WTC11 (cell line): ENCODE measurements at regions not wholly inside any gene's neighbourhood (a gene's known extent, or its start where the extent isn't known, plus 50 kb on each side); places are given as distances from the start of the nearest gene placed in this dataset.

ENCODE experiments used
- ATAC-seq: fragments of 200-7000 bp; cut with Tn5 transposase; 2 replicates; pipeline ENCODE4 v1.10.0; 2021; ENCODE audit warnings: mild to moderate bottlenecking, moderate library complexity
- CTCF ChIA-PET: fragments of 300-600 bp; sonication (Branson Sonifier 250); formaldehyde crosslinking; loops from one replicate; lab custom pipeline; 2021; ENCODE audit warnings: antibody characterized with exemption; lab: Charles Lee
- POLR2A ChIA-PET: fragments of 350-600 bp; sonication (Branson Sonifier 250); formaldehyde crosslinking; loops from one replicate; lab custom pipeline; 2021; ENCODE audit warnings: antibody characterized with exemption; lab: Charles Lee
- DNase-seq: peaks from one replicate; pipeline ENCODE4 v3.0.0; 2021; ENCODE audit warnings: low spot score
- H3K27ac Mint-ChIP-seq: 2 replicates; pipeline ENCODE4 v1.8.0; 2021; ENCODE audit warnings: mixed read lengths
- H3K27me3 Mint-ChIP-seq: 2 replicates; pipeline ENCODE4 v1.8.0; 2021; ENCODE audit warnings: low read depth, mild to moderate bottlenecking, moderate library complexity, mixed read lengths
- H3K36me3 Mint-ChIP-seq: 2 replicates; pipeline ENCODE4 v1.8.0; 2021; ENCODE audit warnings: mixed read lengths
- H3K4me1 Mint-ChIP-seq: 2 replicates; pipeline ENCODE4 v1.8.0; 2022; ENCODE audit warnings: mixed read lengths
- H3K4me3 Mint-ChIP-seq: 2 replicates; pipeline ENCODE4 v1.8.0; 2021; ENCODE audit warnings: mild to moderate bottlenecking, moderate library complexity, mixed read lengths
- H3K9me3 Mint-ChIP-seq: 2 replicates; pipeline ENCODE4 v1.8.0; 2021; ENCODE audit warnings: mixed read lengths
- AFF4 ChIP-seq: sonication (generic); formaldehyde crosslinking; IDR thresholded peaks from 2 replicates; pipeline ENCODE4 v1.8.1; 2023; ENCODE audit warnings: mild to moderate bottlenecking, missing genetic modification reagents, borderline replicate concordance
- ATF1 ChIP-seq: sonication (generic); formaldehyde crosslinking; IDR thresholded peaks from 2 replicates; pipeline ENCODE4 v1.8.1; 2023; ENCODE audit warnings: mild to moderate bottlenecking, moderate library complexity, missing genetic modification reagents
- ATF2 ChIP-seq: sonication (generic); formaldehyde crosslinking; IDR thresholded peaks from 2 replicates; pipeline ENCODE4 v1.8.1; 2022; ENCODE audit warnings: low read depth, missing genetic modification reagents, borderline replicate concordance
- CTCF ChIP-seq: fragments of 200-600 bp; IDR thresholded peaks from 2 replicates; pipeline ENCODE4 v1.8.0; 2022; ENCODE audit warnings: antibody characterized with exemption
- FOXK1 ChIP-seq: sonication (generic); formaldehyde crosslinking; IDR thresholded peaks from 2 replicates; pipeline ENCODE4 v1.8.0; 2022; ENCODE audit warnings: mild to moderate bottlenecking, moderate library complexity, missing genetic modification reagents
- JAZF1 ChIP-seq: fragments of 250-450 bp; sonication (Bioruptor Pico); IDR thresholded peaks from 2 replicates; pipeline ENCODE4 v1.9.0; 2021; ENCODE audit warnings: moderate library complexity, mild to moderate bottlenecking, inconsistent platforms
- KAT7 ChIP-seq: sonication (generic); formaldehyde crosslinking; IDR thresholded peaks from 2 replicates; pipeline ENCODE4 v1.8.1; 2023; ENCODE audit warnings: missing genetic modification reagents, mild to moderate bottlenecking, borderline replicate concordance
- OVOL2 ChIP-seq: fragments of 250-450 bp; sonication (Bioruptor Pico); IDR thresholded peaks from 2 replicates; pipeline ENCODE4 v1.9.0; 2021; ENCODE audit warnings: mild to moderate bottlenecking, borderline replicate concordance
- SP1 ChIP-seq: sonication (generic); formaldehyde crosslinking; conservative IDR thresholded peaks from 2 replicates; pipeline ENCODE4 v1.8.1; 2022; ENCODE audit warnings: missing genetic modification reagents
- ZBTB43 ChIP-seq: sonication (generic); formaldehyde crosslinking; IDR thresholded peaks from 2 replicates; pipeline ENCODE4 v1.8.1; 2023; ENCODE audit warnings: mild to moderate bottlenecking, missing genetic modification reagents
- ZMAT4 ChIP-seq: fragments of 250-450 bp; sonication (Bioruptor Pico); IDR thresholded peaks from 2 replicates; pipeline ENCODE4 v1.9.0; 2021; ENCODE audit warnings: mild to moderate bottlenecking
- ZNF219 ChIP-seq: sonication (generic); formaldehyde crosslinking; IDR thresholded peaks from 2 replicates; pipeline ENCODE4 v1.8.0; 2023; ENCODE audit warnings: missing genetic modification reagents, mild to moderate bottlenecking, borderline replicate concordance
- ZNF232 ChIP-seq: sonication (generic); formaldehyde crosslinking; IDR thresholded peaks from 2 replicates; pipeline ENCODE4 v1.8.0; 2022; ENCODE audit warnings: mild to moderate bottlenecking, missing genetic modification reagents
- ZNF281 ChIP-seq: sonication (generic); formaldehyde crosslinking; IDR thresholded peaks from 2 replicates; pipeline ENCODE4 v1.8.0; 2023; ENCODE audit warnings: mild to moderate bottlenecking, missing genetic modification reagents
- ZNF532 ChIP-seq: fragments of 250-450 bp; sonication (Bioruptor Pico); IDR thresholded peaks from 2 replicates; pipeline ENCODE4 v1.9.0; 2021; ENCODE audit warnings: mild to moderate bottlenecking, borderline replicate concordance

GRCh38 chr1:39153684-39154083 lies 50.8 kb upstream of the MACF1 start:
- CTCF ChIA-PET = interaction anchor here (0.6 to 4.9 kb wide), 6 partner anchors 10 to 1152 kb away, joined by 3 to 41 read pairs (median 4); no protein-coding TSS in a partner anchor
- no peak for DNase-seq
- H3K9me3 Mint-ChIP-seq = no peaks in the 10 kb centered on the region
- peak overlapping the region; percentile 91 for H3K27ac Mint-ChIP-seq
- H3K36me3 Mint-ChIP-seq = no peaks in the 10 kb centered on the region
- no peaks in the 10 kb centered on the region for H3K27me3 Mint-ChIP-seq
- TF ChIP-seq ATF2 (CRISPR knock-in tag) = no peak
- no peak for TF ChIP-seq FOXK1 (CRISPR knock-in tag)
- TF ChIP-seq ZNF219 = no peak
- TF ChIP-seq AFF4 (CRISPR knock-in tag) = no peak
- TF ChIP-seq OVOL2 (CRISPR knock-in tag) = no peak
- TF ChIP-seq ATF1 (CRISPR knock-in tag) = no peak
- TF ChIP-seq, all 79 proteins: peak for 0
- Mint-ChIP-seq H3K4me1 (peaks cover 75% of the 10 kb centered on the region), H3K4me3 (no peak overlapping the region)
- no peak for ATAC-seq
- POLR2A ChIA-PET = interaction anchor here (0.5 to 1.5 kb wide), 3 partner anchors 12 to 433 kb away, joined by 3 to 8 read pairs (median 3); no protein-coding TSS in a partner anchor

GRCh38 chr1:39154553-39155421 lies 49.7 kb upstream of the MACF1 start:
- DNase-seq (no peak), ATAC-seq (no peak)
- CTCF ChIA-PET = interaction anchor here (1.5 to 4.9 kb wide), 2 partner anchors 22 to 37 kb away, joined by 5 to 41 read pairs; no protein-coding TSS in a partner anchor
- H3K36me3 Mint-ChIP-seq = no peaks in the 10 kb centered on the region
- no peak for TF ChIP-seq JAZF1
- TF ChIP-seq KAT7 (CRISPR knock-in tag) = no peak
- no peak for TF ChIP-seq ZNF532 (CRISPR knock-in tag)
- TF ChIP-seq ZNF232 = no peak
- no peak for TF ChIP-seq FOXK1 (CRISPR knock-in tag)
- no peak for TF ChIP-seq ZBTB43 (CRISPR knock-in tag)
- no peak for TF ChIP-seq ZNF281 (CRISPR knock-in tag)
- TF ChIP-seq SP1 (CRISPR knock-in tag) = no peak
- TF ChIP-seq OVOL2 (CRISPR knock-in tag) = no peak
- no peak for TF ChIP-seq CTCF
- no peak for TF ChIP-seq ZMAT4 (CRISPR knock-in tag)
- H3K9me3 Mint-ChIP-seq = no peaks in the 10 kb centered on the region
- POLR2A ChIA-PET = no interaction called here
- H3K4me3 Mint-ChIP-seq = no peak overlapping the region
- peaks cover 77% of the 10 kb centered on the region for H3K4me1 Mint-ChIP-seq
- H3K27me3 Mint-ChIP-seq = no peaks in the 10 kb centered on the region
- peak overlapping the region; percentile 91 for H3K27ac Mint-ChIP-seq
